NCI-H2196 (cell line): ENCODE measurements at regions not wholly inside any gene's neighbourhood (a gene's known extent, or its start where the extent isn't known, plus 50 kb on each side); places are given as distances from the start of the nearest gene placed in this dataset.
"Not testable (repeated sequence)": the region's sequence is repeated elsewhere in the genome, so short reads cannot be mapped to it uniquely, and the experiment has no call there.

ENCODE experiments used
- DNase-seq: peaks from one replicate; lab custom pipeline; 2025; ENCODE audit not compliant: unreplicated experiment; lab: John Stamatoyannopoulos, UW

GRCh38 chr14:48735607-48736006 lies 850.6 kb downstream of the RPS29 start:
- DNase-seq, result no peak

- no peak for DNase-seq
These were observed 854.9 kb downstream of the RPS29 start for GRCh38 chr14:48731260-48731659.

- no peak for DNase-seq
These were observed 860.0 kb downstream of the RPS29 start for GRCh38 chr14:48726080-48726642.

GRCh38 chr14:48725051-48725734 lies 861.0 kb downstream of the RPS29 start:
- DNase-seq, result no peak

- DNase-seq, result no peak
These were observed 862.2 kb downstream of the RPS29 start for GRCh38 chr14:48723841-48724495.

- no peak for DNase-seq
These were observed 871.8 kb downstream of the RPS29 start for GRCh38 chr14:48714366-48714765.

- DNase-seq, result no peak
These were observed 876.0 kb downstream of the RPS29 start for GRCh38 chr14:48710133-48710532.

- no peak for DNase-seq
These were observed 876.8 kb downstream of the RPS29 start for GRCh38 chr14:48709277-48709785.

GRCh38 chr14:48704639-48705038 lies 881.5 kb downstream of the RPS29 start:
- DNase-seq, result no peak

GRCh38 chr14:48703728-48704467 lies 882.3 kb downstream of the RPS29 start:
- no peak for DNase-seq

GRCh38 chr14:48697362-48697761 lies 888.8 kb downstream of the RPS29 start:
- DNase-seq, result not testable (repeated sequence)

- DNase-seq, result no peak
These were observed 892.4 kb downstream of the RPS29 start for GRCh38 chr14:48693793-48694192.

- DNase-seq, result no peak
These were observed 895.8 kb downstream of the RPS29 start for GRCh38 chr14:48690349-48690748.

- no peak for DNase-seq
These were observed 899.5 kb downstream of the RPS29 start for GRCh38 chr14:48686650-48687049.

- DNase-seq, result no peak
These were observed 913.7 kb downstream of the RPS29 start for GRCh38 chr14:48672506-48672905.

- no peak for DNase-seq
These were observed 915.2 kb downstream of the RPS29 start for GRCh38 chr14:48670939-48671338.

GRCh38 chr14:48665077-48665784 lies 920.9 kb downstream of the RPS29 start:
- no peak for DNase-seq

- no peak for DNase-seq
These were observed 942.9 kb downstream of the RPS29 start for GRCh38 chr14:48643241-48643640.

GRCh38 chr14:48628870-48629269 lies 953.5 kb upstream of the MDGA2 start:
- DNase-seq, result no peak

GRCh38 chr14:48622980-48623379 lies 947.6 kb upstream of the MDGA2 start:
- DNase-seq, result no peak

GRCh38 chr14:48618057-48618456 lies 942.7 kb upstream of the MDGA2 start:
- no peak for DNase-seq
